HEK293 (cell line): ENCODE measurements at regions not wholly inside any gene's neighbourhood (a gene's known extent, or its start where the extent isn't known, plus 50 kb on each side); places are given as distances from the start of the nearest gene placed in this dataset.

ENCODE experiments used
- CTCF ChIA-PET: fragments of 350-600 bp; formaldehyde crosslinking; extraction: SDS; loops from one replicate; lab custom pipeline; 2021; ENCODE audit warnings: antibody characterized with exemption; lab: Yijun Ruan, JAX
- POLR2A ChIA-PET: fragments of 300-600 bp; formaldehyde crosslinking; extraction: SDS; loops from one replicate; lab custom pipeline; 2020; ENCODE audit warnings: antibody characterized with exemption, inconsistent platforms; lab: Yijun Ruan, JAX
- H3K27ac ChIP-seq: fragments of 200-500 bp; sonication (Bioruptor generic); 2 replicates; pipeline ENCODE4 v1.5.1; 2014; ENCODE audit warnings: low read depth, low read length, control low read depth, inconsistent platforms; ENCODE audit errors: extremely low read depth
- H3K36me3 ChIP-seq, 2 experiments: fragments of 200-500 bp in 1 of 2; sonication (Bioruptor generic) in 1 of 2; 1 replicate in 1 of 2; 2 replicates in 1 of 2; pipeline ENCODE4 v1.5.1; 2014 to 2017; ENCODE audit warnings: inconsistent platforms in 2 of 2, low read length in 2 of 2; ENCODE audit not compliant: control insufficient read depth in 2 of 2, insufficient read depth in 1 of 2
- H3K4me1 ChIP-seq: fragments of 200-500 bp; sonication (Bioruptor generic); 2 replicates; pipeline ENCODE4 v1.5.1; 2014; ENCODE audit warnings: mild to moderate bottlenecking, low read length, inconsistent platforms; ENCODE audit not compliant: control insufficient read depth, insufficient read depth
- H3K4me3 ChIP-seq: 2 replicates; pipeline ENCODE4 v1.5.1; 2011; ENCODE audit warnings: low read depth, mild to moderate bottlenecking, control low read depth, low read length, moderate library complexity
- H3K9me3 ChIP-seq: fragments of 200-500 bp; sonication (Bioruptor generic); 2 replicates; pipeline ENCODE4 v1.5.1; 2014; ENCODE audit warnings: low read depth, low read length, inconsistent platforms; ENCODE audit not compliant: control insufficient read depth, insufficient read depth
- KLF7 ChIP-seq: fragments of 450-650 bp; formaldehyde crosslinking; IDR thresholded peaks from 2 replicates; pipeline ENCODE4 v1.5.1; 2016; ENCODE audit warnings: missing biosample characterization, missing genetic modification characterization, borderline replicate concordance
- PRDM1 ChIP-seq: fragments of 450-650 bp; formaldehyde crosslinking; IDR thresholded peaks from 2 replicates; pipeline ENCODE4; 2016; ENCODE audit warnings: missing biosample characterization, missing genetic modification characterization
- PRDM4 ChIP-seq: fragments of 450-650 bp; formaldehyde crosslinking; IDR thresholded peaks from 2 replicates; pipeline ENCODE4 v1.5.1; 2017; ENCODE audit warnings: missing biosample characterization, missing genetic modification characterization
- SETDB1 ChIP-seq: IDR thresholded peaks from one replicate; pipeline ENCODE4 v1.6.1; 2017; ENCODE audit warnings: mild to moderate bottlenecking, low read length, moderate library complexity, mixed read lengths; ENCODE audit not compliant: insufficient read length
- TRIM28 ChIP-seq: IDR thresholded peaks from 2 replicates; pipeline ENCODE4 v1.6.1; 2011; ENCODE audit warnings: low read length, control low read depth, borderline replicate concordance
- ZIC2 ChIP-seq: fragments of 450-650 bp; formaldehyde crosslinking; IDR thresholded peaks from 2 replicates; pipeline ENCODE4 v1.5.1; 2016; ENCODE audit warnings: missing biosample characterization, missing genetic modification characterization
- ZNF114 ChIP-seq: fragments of 450-650 bp; formaldehyde crosslinking; IDR thresholded peaks from 2 replicates; pipeline ENCODE4 v1.5.0; 2017; ENCODE audit warnings: missing biosample characterization, missing genetic modification characterization
- ZNF157 ChIP-seq: fragments of 450-650 bp; formaldehyde crosslinking; IDR thresholded peaks from 2 replicates; pipeline ENCODE4 v1.5.1; 2016; ENCODE audit warnings: missing biosample characterization, missing genetic modification characterization
- ZNF16 ChIP-seq: fragments of 450-650 bp; formaldehyde crosslinking; IDR thresholded peaks from 2 replicates; pipeline ENCODE4 v1.5.1; 2016; ENCODE audit warnings: low read depth, missing biosample characterization, missing genetic modification characterization
- ZNF18 ChIP-seq: fragments of 450-650 bp; formaldehyde crosslinking; IDR thresholded peaks from 2 replicates; pipeline ENCODE4 v1.5.1; 2016; ENCODE audit warnings: missing biosample characterization, missing genetic modification characterization
- ZNF26 ChIP-seq: fragments of 450-650 bp; formaldehyde crosslinking; IDR thresholded peaks from 2 replicates; pipeline ENCODE4 v1.5.1; 2016; ENCODE audit warnings: missing biosample characterization, missing genetic modification characterization
- ZNF311 ChIP-seq: fragments of 450-650 bp; formaldehyde crosslinking; IDR thresholded peaks from 2 replicates; pipeline ENCODE4 v1.5.1; 2017; ENCODE audit warnings: missing biosample characterization, missing genetic modification characterization, borderline replicate concordance
- ZNF501 ChIP-seq: fragments of 450-650 bp; formaldehyde crosslinking; IDR thresholded peaks from 2 replicates; pipeline ENCODE4 v1.5.1; 2016; ENCODE audit warnings: missing biosample characterization, missing genetic modification characterization
- ZNF548 ChIP-seq: fragments of 450-650 bp; formaldehyde crosslinking; IDR thresholded peaks from 2 replicates; pipeline ENCODE4 v1.5.1; 2016; ENCODE audit warnings: missing biosample characterization, missing genetic modification characterization
- ZNF596 ChIP-seq: fragments of 450-650 bp; IDR thresholded peaks from 2 replicates; pipeline ENCODE4 v1.5.0; 2018; ENCODE audit warnings: missing biosample characterization, mild to moderate bottlenecking, missing genetic modification characterization, moderate library complexity
- ZNF623 ChIP-seq: fragments of 450-650 bp; formaldehyde crosslinking; IDR thresholded peaks from 2 replicates; pipeline ENCODE4 v1.5.1; 2016; ENCODE audit warnings: missing biosample characterization, missing genetic modification characterization
- ZNF654 ChIP-seq: fragments of 450-650 bp; formaldehyde crosslinking; IDR thresholded peaks from 2 replicates; pipeline ENCODE4 v1.5.1; 2016; ENCODE audit warnings: low read depth, missing biosample characterization, missing genetic modification characterization
- ZNF664 ChIP-seq: fragments of 450-650 bp; formaldehyde crosslinking; IDR thresholded peaks from 2 replicates; pipeline ENCODE4 v1.5.1; 2016; ENCODE audit warnings: missing biosample characterization, missing genetic modification characterization
- ZSCAN16 ChIP-seq: fragments of 450-650 bp; formaldehyde crosslinking; IDR thresholded peaks from 2 replicates; pipeline ENCODE4 v1.5.1; 2016; ENCODE audit warnings: missing biosample characterization, missing genetic modification characterization
- TF ChIP-seq, protein P1 (sequence below): fragments of 450-650 bp; formaldehyde crosslinking; IDR thresholded peaks from 2 replicates; pipeline ENCODE4 v1.5.1; 2016; ENCODE audit warnings: missing biosample characterization, missing genetic modification characterization

GRCh38 chrX:96140796-96141195, 543.8 kb upstream of the DIAPH2 start:
- TF ChIP-seq SETDB1, result no peak
- TF ChIP-seq ZNF654 (tag by site-specific recombination), result no peak
- TF ChIP-seq ZNF18 (tag by site-specific recombination), result no peak
- no peak for TF ChIP-seq KLF7
- ChIA-PET POLR2A (no interaction called here), CTCF (interaction anchor here (1.5 kb wide), 1 partner anchor 42 kb away, joined by 5 read pairs; no protein-coding TSS in a partner anchor)

DNA sequence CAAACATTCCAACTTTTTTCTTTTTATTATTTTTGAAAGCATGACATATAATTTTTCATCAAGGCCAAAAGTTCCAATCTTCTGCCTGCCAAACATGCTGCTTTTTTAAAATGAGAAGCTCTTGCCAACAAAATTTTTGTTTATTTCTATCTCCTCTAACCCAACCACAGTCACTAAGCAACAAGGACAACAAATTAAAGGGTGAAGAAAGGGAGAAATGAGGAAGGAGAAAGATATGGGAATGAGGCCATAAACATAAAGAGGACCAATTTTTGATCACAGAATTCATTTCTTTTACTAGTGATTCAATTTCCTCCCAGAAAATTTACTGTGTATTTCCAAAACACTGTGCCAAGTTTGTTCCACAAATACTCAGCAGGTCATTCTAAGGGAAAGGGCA, 537.0 kb upstream of the DIAPH2 start:
- Histone ChIP-seq H3K4me1 (no peaks in the 10 kb centered on the region), H3K4me3 (no peak overlapping the region), H3K27ac (no peak overlapping the region), H3K36me3 (no peaks in the 10 kb centered on the region; a peak in 1 of 3 replicates), H3K9me3 (no peaks in the 10 kb centered on the region; the same call in 1 of the 2 replicates)
- no peak for TF ChIP-seq ZNF664
- no peak for TF ChIP-seq ZNF114 (tag by site-specific recombination)
- TF ChIP-seq, protein P1, sequence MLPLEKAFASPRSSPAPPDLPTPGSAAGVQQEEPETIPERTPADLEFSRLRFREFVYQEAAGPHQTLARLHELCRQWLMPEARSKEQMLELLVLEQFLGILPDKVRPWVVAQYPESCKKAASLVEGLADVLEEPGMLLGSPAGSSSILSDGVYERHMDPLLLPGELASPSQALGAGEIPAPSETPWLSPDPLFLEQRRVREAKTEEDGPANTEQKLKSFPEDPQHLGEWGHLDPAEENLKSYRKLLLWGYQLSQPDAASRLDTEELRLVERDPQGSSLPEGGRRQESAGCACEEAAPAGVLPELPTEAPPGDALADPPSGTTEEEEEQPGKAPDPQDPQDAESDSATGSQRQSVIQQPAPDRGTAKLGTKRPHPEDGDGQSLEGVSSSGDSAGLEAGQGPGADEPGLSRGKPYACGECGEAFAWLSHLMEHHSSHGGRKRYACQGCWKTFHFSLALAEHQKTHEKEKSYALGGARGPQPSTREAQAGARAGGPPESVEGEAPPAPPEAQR (tag by site-specific recombination), result no peak
- TF ChIP-seq ZIC2 (tag by site-specific recombination), result no peak
- no peak for TF ChIP-seq PRDM1
- TF ChIP-seq TRIM28, result no peak
- no peak for TF ChIP-seq ZNF16 (tag by site-specific recombination)
- no peak for TF ChIP-seq PRDM4
- no peak for TF ChIP-seq ZNF157 (tag by site-specific recombination)
- TF ChIP-seq ZSCAN16 (tag by site-specific recombination), result no peak
- TF ChIP-seq ZNF26 (tag by site-specific recombination), result no peak
- no peak for TF ChIP-seq ZNF548 (tag by site-specific recombination)
- no peak for TF ChIP-seq ZNF501 (tag by site-specific recombination)
- no peak for TF ChIP-seq ZNF623 (tag by site-specific recombination)
- no peak for TF ChIP-seq ZNF596
- TF ChIP-seq ZNF311 (tag by site-specific recombination), result no peak
- ChIA-PET CTCF (interaction anchor here (0.6 kb wide), 1 partner anchor 54 kb away, joined by 3 read pairs; no protein-coding TSS in a partner anchor), POLR2A (no interaction called here)

More at GRCh38 chrX:96140796-96141195, 543.8 kb upstream of the DIAPH2 start:
- no peak overlapping the region for H3K4me3 ChIP-seq
- H3K9me3 ChIP-seq, result no peaks in the 10 kb centered on the region; the same call in 1 of the 2 replicates
- no peaks in the 10 kb centered on the region for H3K36me3 ChIP-seq
- H3K27ac ChIP-seq, result no peak overlapping the region
- H3K4me1 ChIP-seq, result no peaks in the 10 kb centered on the region
